GM18526 (cell line): ENCODE measurements at regions not wholly inside any gene's neighbourhood (a gene's known extent, or its start where the extent isn't known, plus 50 kb on each side); places are given as distances from the start of the nearest gene placed in this dataset.

Experiments
- POLR2A ChIP-seq: IDR thresholded peaks from 3 replicates; pipeline ENCODE4 v1.6.1; 2011; ENCODE audit not compliant: insufficient read length; ENCODE audit errors: extremely low read depth

DNA sequence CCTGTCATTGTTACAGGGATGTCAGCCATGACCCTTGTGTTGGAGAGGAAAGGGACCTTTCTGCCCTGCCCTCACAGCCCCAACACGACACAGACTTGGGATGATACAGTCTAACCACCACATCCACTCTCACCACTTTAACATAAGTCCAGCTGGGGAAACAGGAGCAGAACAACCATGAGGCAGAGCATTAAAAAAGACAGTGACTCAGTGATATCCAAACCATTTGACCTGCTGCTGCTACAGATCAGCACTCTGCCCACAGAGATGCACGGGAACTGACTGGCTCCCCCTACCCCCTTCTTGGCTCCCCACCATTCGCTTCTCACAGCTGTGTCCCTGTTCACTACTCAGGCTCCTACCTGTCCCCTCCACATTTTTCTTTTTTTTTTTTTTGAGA lies 458.6 kb downstream of the ZNF608 start:
- TF ChIP-seq POLR2A = no peak

GRCh38 chr5:124285733-124286132 lies 460.7 kb downstream of the ZNF608 start:
- no peak for TF ChIP-seq POLR2A

- TF ChIP-seq POLR2A = no peak
These were observed 461.4 kb downstream of the ZNF608 start for GRCh38 chr5:124285071-124285470.

- no peak for TF ChIP-seq POLR2A
These were observed 463.4 kb downstream of the ZNF608 start for GRCh38 chr5:124283031-124283430.

DNA sequence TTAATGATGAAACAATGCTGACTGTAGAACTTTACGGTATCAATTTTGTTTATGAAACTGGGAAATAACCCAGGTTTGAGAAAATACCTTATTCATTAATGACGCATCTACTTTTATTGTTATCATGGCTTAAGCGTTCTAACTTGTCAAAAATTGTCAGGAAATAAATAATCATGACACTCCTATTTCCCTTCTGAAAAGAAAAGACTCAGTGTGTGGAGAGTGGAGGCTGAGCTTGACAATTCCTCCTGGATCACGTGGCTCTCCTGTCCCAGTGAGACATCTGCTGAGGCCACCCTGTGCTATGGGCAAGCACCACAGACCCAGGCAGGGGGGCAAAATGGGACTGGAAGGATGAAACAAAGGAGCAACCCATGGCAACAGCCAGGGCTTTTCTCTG lies 466.4 kb downstream of the ZNF608 start:
- no peak for TF ChIP-seq POLR2A

- no peak for TF ChIP-seq POLR2A
These were observed 467.1 kb downstream of the ZNF608 start for GRCh38 chr5:124279146-124279876.

DNA sequence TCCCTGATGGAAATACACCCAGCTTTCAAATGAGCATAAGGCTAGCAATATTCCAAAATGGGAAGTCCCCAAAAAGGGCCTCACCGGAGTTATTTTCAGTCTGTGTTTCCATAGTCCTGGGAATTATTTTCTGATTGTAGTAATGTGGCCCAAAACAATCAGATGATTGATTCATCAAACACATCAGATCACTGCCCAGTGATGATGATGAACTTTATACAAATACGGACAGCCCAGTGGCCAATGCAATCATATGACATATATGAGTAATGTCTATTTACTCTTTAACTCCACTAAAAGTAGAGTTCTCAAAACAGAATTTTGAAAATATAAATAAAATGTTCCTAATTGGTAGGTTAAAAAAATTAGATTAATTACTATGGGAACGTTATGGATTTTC lies 467.8 kb downstream of the ZNF608 start:
- TF ChIP-seq POLR2A = no peak

DNA sequence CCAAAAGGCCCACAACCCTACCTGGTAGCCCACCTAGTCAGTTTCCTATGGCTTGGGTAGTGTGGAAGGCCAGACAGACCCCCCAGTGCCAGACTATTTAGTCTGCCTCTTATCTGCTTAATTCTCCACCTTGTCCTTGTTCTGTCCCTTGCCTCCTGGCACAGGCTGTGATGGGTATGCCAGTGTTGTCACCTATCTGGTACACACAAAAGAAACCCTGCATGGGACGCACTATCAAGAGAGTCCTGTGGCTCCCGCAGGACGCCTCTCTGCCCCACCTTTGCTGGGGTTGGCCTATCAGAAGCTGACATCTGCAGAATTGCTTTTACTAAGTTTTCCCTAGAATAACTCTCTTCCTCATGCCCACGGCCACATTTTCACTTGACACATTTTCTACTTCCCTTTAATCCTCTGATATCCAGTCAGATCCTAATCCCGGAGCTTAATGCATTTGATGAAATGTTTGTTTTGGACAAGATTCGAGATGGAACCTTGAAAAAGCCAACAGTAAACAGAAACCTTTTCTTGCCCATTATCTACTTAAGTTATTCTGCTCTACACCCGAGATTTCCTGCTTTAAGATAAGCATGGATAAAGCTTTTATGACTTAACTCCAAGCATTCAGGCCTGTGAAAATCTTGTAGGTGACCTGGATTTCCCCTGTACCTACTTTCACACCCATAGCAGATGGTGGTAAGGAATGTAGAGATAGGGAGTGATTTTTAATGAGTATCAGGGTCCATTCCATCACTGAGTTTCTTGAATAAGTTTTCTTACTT lies 468.5 kb downstream of the ZNF608 start:
- no peak for TF ChIP-seq POLR2A

DNA sequence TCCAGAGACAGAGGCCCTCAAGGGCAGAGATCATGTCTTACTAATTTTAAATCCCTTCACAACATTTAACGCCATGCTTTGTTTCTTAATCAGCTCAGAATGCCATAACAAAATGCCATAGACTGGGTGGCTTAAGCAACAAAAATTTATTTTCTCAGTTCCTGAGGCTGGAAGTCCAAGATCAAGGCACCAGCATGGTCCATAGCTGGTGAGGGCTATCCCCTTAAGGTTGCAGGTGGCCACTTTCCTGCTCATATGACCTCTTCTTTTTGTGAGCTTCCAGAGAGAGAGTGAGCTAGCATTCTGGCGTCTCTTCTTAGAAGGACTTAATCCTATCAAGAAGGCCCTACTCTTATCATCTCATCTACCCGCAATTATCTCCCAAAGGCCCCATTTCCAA lies 470.3 kb downstream of the ZNF608 start:
- no peak for TF ChIP-seq POLR2A

- TF ChIP-seq POLR2A = no peak
These were observed 471.5 kb downstream of the ZNF608 start for GRCh38 chr5:124274949-124275348.

DNA sequence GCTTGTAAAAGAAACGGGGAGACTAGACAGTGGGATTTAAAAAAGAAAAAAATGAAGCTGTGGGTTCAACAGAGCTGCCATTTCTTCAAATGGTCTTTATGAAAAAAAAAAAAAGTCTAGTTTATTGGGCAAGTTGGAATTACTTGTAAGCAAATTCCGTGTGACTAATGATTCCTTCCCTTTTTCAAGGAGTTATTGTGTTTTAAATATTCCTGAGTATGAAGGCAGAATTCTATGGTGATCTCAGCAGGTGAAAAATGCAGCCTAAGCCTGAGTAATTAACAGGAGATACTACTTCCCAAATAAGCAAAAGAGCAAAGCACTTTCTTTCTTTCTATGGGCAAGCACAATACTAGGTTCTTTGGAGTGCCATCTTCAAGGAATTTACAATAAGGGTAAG lies 481.9 kb downstream of the ZNF608 start:
- no peak for TF ChIP-seq POLR2A

GRCh38 chr5:124263680-124264491 lies 482.6 kb downstream of the ZNF608 start:
- no peak for TF ChIP-seq POLR2A

DNA sequence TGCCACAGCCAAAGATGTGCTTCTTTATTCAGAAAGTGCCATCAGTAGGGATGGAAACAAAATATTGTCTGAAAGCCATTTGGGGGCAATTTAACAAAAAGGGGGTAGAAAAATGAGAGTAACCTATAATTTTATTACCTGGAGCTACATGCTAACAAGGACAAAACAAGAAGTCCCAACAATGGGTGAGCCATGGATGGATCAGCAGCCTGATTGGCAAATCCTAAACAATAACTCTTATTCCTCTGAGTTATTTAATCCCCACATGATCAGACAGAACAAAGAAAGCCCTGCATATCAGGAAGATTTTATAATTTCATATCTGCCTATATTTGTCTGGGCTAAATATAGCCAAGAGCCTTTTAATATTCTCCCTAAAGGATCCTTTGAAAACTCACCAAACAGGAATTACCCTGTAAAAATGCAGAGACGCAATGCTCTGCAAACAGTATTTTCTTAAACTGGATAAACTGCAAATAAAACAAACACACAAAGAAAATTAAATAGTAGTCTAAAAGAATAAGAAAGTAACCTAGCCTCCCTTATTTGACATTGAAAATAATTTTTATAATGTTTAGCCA lies 483.4 kb downstream of the ZNF608 start:
- no peak for TF ChIP-seq POLR2A

- no peak for TF ChIP-seq POLR2A
These were observed 484.0 kb downstream of the ZNF608 start for GRCh38 chr5:124262470-124262869.

- no peak for TF ChIP-seq POLR2A
These were observed 484.6 kb downstream of the ZNF608 start for GRCh38 chr5:124261848-124262247.
